DMS79 treated with DMSO at 0.1 percent for 48 hours (cell line): ENCODE measurements at regions not wholly inside any gene's neighbourhood (a gene's known extent, or its start where the extent isn't known, plus 50 kb on each side); places are given as distances from the start of the nearest gene placed in this dataset.

Experiments used
- DNase-seq: peaks from one replicate; lab custom pipeline; 2025; lab: John Stamatoyannopoulos, UW

GRCh38 chr11:92545906-92546471, 321.4 kb downstream of the FAT3 start:
- DNase-seq = no peak

GRCh38 chr11:92546603-92547002, 322.0 kb downstream of the FAT3 start:
- DNase-seq = no peak

GRCh38 chr11:92550411-92550810, 325.8 kb downstream of the FAT3 start:
- peak; percentile 92 for DNase-seq

DNA sequence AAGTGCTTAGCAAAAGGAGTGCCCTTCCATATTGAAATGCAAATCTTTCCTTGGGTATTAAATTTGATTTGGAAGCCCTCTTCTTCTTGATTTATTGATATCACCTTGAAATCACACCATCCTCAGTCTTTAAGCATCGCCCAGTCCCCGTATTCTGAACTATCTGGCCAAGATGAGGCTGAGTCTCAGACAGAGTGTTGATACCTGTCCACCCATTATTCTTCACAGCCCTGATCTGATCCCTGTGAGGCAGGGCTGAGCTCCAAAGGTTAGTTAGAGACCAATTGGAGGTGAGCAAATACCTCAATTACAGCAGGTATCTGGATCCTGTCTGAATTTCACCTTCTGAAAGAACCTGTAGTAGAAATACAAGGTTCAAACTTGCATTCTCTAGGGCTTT, 326.3 kb downstream of the FAT3 start:
- DNase-seq = no peak

- peak; percentile 37 for DNase-seq
Observed at GRCh38 chr11:92552942-92553341, 328.3 kb downstream of the FAT3 start.

DNA sequence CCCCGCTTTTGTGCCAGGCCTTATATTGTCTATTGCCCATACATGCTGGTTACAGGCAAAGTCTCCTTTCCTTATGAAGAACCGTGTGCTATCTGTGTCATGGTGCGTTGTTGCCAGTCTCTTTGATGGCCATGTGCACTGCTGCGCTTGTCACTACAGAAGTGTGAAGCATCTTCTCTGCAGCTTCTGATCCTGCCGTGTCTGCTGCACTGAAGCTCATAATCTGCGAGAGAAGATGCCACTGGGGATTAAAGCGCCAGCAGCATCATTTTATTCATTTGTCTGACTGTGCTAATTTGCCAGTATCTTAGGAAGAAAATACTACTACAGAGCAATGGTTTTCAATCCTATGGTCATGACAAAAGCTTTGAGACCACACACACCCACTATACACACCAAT, 330.1 kb downstream of the FAT3 start:
- DNase-seq = no peak

DNA sequence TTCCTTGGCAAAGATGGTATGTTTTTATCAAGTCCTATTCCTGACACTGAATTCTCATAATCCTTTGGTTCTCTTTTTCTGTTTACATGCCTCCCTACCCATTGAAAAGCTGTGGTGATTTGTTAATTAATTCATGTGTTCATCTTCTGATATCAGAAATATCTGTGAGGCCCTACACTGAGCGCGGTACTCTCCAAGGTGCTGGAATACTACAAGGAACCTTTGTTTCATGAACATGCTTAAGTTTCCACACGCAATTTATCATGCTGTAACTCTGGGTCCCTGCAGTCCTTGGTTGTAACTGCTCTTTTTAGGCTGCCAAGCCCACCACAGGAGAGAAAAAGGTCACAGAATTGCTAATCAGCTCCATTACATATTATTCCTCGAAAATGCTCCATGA, 331.8 kb downstream of the FAT3 start:
- DNase-seq = no peak

GRCh38 chr11:92557879-92558278, 333.3 kb downstream of the FAT3 start:
- no peak for DNase-seq

DNA sequence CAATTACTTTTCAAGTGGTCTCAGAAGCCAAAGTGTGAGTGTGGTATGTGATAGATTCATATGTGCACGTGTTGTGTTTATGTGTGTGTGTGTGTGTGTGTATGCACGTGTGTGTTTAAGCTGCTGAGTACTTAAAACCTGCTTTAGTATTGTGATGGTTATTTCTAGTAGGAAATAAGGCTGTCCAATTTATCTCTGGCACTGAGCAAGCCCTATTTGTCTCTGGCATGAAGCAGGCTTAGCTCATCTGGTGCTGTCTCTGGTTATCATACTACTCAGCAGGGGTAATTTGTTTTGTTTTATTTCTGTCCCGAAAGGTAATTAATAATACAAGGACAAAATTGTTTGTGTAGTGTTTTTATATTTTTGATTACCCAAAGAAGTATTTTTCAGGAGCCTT, 333.7 kb downstream of the FAT3 start:
- peak; percentile 98 for DNase-seq

DNA sequence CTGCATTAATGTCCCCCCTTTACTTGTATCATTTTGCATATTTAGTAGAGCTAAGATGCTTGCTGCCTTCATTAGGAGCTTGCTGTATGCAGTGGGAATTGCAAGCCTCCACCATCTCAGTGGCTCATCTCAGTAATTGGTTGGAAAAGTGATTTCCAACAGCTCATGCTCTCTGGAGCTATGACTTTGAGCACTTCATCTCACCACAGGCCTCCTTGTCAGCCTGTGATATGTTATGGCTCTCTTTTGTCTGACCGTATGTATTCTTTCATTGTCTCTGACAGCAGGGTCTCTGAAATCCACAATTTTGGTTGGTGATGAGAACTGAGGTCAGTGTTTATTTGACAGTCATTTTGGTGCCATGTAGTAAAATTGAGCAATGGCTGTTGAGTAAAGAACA, 345.1 kb downstream of the FAT3 start:
- no peak for DNase-seq

- no peak for DNase-seq
Observed at GRCh38 chr11:92572559-92572958, 347.9 kb downstream of the FAT3 start.

- no peak for DNase-seq
Observed at GRCh38 chr11:92576315-92576714, 351.7 kb downstream of the FAT3 start.

- no peak for DNase-seq
Observed at GRCh38 chr11:92580908-92581307, 356.3 kb downstream of the FAT3 start.

- DNase-seq = no peak
Observed at GRCh38 chr11:92588393-92588792, 363.8 kb downstream of the FAT3 start.

GRCh38 chr11:92589512-92589911, 364.9 kb downstream of the FAT3 start:
- DNase-seq = no peak

DNA sequence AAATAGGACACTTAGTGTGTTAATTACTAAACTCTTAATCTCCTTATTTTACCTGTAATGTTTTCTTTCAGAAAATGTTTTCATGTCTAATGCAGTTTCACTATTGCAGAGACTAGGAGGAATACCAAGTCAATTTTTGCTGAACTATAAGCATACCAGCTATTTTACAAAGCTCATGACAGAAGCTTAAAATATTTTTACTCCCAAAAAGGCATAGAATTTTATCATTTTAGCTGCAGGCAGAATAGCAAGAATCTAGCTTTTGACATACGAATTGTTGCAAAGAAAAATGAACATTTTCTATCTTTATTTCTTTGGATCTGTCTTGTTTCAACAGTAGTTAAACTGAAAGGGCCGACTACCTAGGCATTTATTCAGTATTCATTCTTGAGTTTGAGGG, 366.9 kb downstream of the FAT3 start:
- DNase-seq = no peak

DNA sequence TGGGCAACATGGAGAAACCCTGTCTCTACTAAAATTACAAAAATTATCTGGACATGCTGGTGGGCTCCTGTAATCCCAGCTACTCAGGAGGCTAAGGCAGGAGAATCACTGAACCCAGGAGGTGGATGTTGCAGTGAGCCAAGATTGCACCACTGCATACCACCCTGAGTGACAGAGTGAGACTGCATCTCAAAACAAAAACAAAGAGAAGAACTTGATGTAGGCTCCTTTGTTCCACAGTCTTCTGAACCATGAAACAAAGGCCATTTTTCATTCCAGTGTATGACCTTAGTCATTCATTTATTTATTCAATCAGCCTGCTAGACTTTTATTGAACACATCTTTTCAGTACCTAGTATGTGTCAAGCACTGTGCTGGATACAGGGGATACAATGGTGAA, 369.6 kb downstream of the FAT3 start:
- DNase-seq = no peak

- DNase-seq = no peak
Observed at GRCh38 chr11:92595052-92595451, 370.4 kb downstream of the FAT3 start.

DNA sequence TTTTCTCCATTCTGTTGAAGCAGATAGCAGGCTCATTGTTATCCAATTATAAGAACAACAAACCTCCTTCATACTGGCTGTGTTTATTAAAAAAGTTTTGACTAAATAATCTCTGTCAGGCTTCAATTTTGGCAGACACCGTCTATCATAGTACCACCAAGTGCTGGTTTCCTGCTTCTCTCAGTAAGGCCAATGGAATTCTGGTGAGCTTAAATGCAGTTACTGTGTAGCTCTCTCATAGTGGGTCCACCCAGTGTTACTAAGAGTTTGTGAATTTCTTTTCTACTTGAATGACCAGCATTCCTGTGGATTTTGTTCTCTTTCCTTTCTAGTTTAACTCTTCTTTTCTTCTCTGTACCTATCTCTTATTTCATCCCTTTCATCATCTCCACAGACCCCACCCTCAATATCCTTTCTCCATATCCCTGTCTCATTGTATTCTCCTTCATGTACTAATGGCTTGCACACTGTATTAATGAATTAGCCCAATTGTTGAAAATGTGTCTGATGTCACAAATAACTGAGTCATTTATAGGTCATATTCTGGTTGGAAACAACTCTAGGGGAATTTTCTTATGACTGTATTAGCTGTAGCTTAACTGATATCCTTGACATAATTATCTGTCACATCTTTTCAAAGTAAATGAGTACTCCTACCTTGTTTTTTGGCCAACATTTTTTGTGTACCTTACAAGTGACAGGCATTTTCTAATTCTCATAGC, 372.1 kb downstream of the FAT3 start:
- DNase-seq = no peak

GRCh38 chr11:92601048-92601447, 368.4 kb upstream of the MTNR1B start:
- DNase-seq = no peak

DNA sequence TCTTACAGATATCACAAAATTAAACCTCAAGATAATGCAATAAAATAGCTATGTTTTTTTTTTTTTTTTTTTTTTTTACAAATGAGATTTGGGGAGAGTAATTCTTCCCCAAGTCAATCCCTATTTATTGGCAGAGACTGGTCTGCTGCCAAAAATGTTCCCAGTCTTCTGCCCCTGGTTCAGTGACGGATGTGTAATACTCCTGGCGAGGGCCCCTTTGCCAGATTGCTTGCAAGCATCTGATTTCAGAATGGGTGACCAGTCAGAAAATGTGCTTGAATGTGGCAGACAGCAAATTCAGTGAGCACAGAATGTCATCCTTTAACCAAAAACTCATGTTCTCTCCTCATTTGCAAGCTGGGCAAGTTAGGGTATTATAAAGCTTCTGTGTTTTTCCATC, 363.8 kb upstream of the MTNR1B start:
- DNase-seq = no peak

- no peak for DNase-seq
Observed at GRCh38 chr11:92607969-92608722, 361.3 kb upstream of the MTNR1B start.

DNA sequence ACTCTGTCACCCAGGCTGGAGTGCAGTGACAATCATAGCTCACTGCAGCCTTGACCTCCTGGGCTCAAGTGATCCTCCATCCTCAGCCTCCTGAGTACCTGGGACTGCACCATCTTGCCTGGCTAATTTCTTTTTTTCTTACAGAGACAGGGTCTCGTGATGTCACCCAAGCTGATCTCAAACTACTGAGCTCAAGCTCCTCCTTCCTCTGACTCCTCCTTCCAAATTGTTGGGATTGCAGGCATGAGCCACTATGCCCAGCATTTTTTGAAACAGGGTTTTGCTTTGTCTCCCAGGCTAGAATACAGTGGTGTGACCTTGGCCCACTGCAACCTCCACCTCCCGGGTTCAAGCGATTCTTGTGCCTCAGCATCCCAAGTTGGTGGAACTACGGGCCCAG, 358.3 kb upstream of the MTNR1B start:
- no peak for DNase-seq
